ENCODE measurements at regions not wholly inside any gene's neighbourhood (a gene's known extent, or its start where the extent isn't known, plus 50 kb on each side); places are given as distances from the start of the nearest gene placed in this dataset.

GRCh38 chr6:71551798-71552197 is 263.2 kb downstream of the OGFRL1 start:
- Histone ChIP-seq H3K36me3 (no peaks in the 10 kb centered on the region), H3K27ac (no peak overlapping the region), H3K4me3 (no peak overlapping the region), H3K9me3 (peaks cover 0 to 13% (median 8%) of the 10 kb centered on the region in 3 donors), H3K4me1 (no peaks in the 10 kb centered on the region), H3K27me3 (no peaks in the 10 kb centered on the region)
- 78% methylated on average over 3 of the region's 3 CpGs; no CpG with 5 or more reads in 1 of the 2 donors for WGBS, 2 donors
- intact Hi-C loops (cut with DNase I) = no loop called here
- no peak for TF ChIP-seq CTCF (IDR thresholded peaks at IDR 0.05)
- TF ChIP-seq POLR2A (IDR thresholded peaks at IDR 0.05) = no peak
- no peak for DNase-seq

- intact Hi-C loops (cut with DNase I) = no loop called here
- no peak for TF ChIP-seq CTCF (IDR thresholded peaks at IDR 0.05)
- no peak for TF ChIP-seq POLR2A (IDR thresholded peaks at IDR 0.05)
- H3K4me1 ChIP-seq = no peaks in the 10 kb centered on the region
- no peaks in the 10 kb centered on the region for H3K27me3 ChIP-seq
- no peak for DNase-seq
- no peak overlapping the region for H3K4me3 ChIP-seq
- peaks cover 0 to 31% (median 12%) of the 10 kb centered on the region in 3 donors for H3K9me3 ChIP-seq
- no peak overlapping the region for H3K27ac ChIP-seq
- 60 to 77% methylated on average over 1 to 4 of the region's 4 CpGs for WGBS, 2 donors
- H3K36me3 ChIP-seq = no peaks in the 10 kb centered on the region
Observed at GRCh38 chr6:71556141-71556540, 267.5 kb downstream of the OGFRL1 start.

GRCh38 chr6:71558974-71559373 is 270.4 kb downstream of the OGFRL1 start:
- 70 to 72% methylated on average over 1 of the region's 1 CpG for WGBS, 2 donors
- Histone ChIP-seq H3K9me3 (peaks cover 0 to 31% (median 12%) of the 10 kb centered on the region in 3 donors), H3K36me3 (no peaks in the 10 kb centered on the region), H3K4me1 (no peaks in the 10 kb centered on the region), H3K27ac (no peak overlapping the region), H3K27me3 (no peaks in the 10 kb centered on the region), H3K4me3 (no peak overlapping the region)
- no peak for TF ChIP-seq POLR2A (IDR thresholded peaks at IDR 0.05)
- intact Hi-C loops (cut with DNase I) = no loop called here
- DNase-seq = no peak

- no peaks in the 10 kb centered on the region for H3K36me3 ChIP-seq
- H3K27me3 ChIP-seq = no peaks in the 10 kb centered on the region
- TF ChIP-seq CTCF (IDR thresholded peaks at IDR 0.05) (no peak), POLR2A (IDR thresholded peaks at IDR 0.05) (no peak)
- no peak for DNase-seq
- intact Hi-C loops (cut with DNase I) = no loop called here
- H3K9me3 ChIP-seq = no peaks in the 10 kb centered on the region
- H3K4me1 ChIP-seq = no peaks in the 10 kb centered on the region
- no peak overlapping the region for H3K27ac ChIP-seq
- no peak overlapping the region for H3K4me3 ChIP-seq
Observed at GRCh38 chr6:71567562-71567961, 279.0 kb downstream of the OGFRL1 start.

- Histone ChIP-seq H3K9me3 (no peaks in the 10 kb centered on the region), H3K27ac (no peak overlapping the region), H3K36me3 (no peaks in the 10 kb centered on the region), H3K27me3 (no peaks in the 10 kb centered on the region), H3K4me3 (no peak overlapping the region), H3K4me1 (no peaks in the 10 kb centered on the region)
- no peak for DNase-seq
- intact Hi-C loops (cut with DNase I) = no loop called here
- TF ChIP-seq CTCF (IDR thresholded peaks at IDR 0.05) = no peak
- no peak for TF ChIP-seq POLR2A (IDR thresholded peaks at IDR 0.05)
Observed at GRCh38 chr6:71577766-71578165, 289.2 kb downstream of the OGFRL1 start.

GRCh38 chr6:71579902-71580301 is 291.3 kb downstream of the OGFRL1 start:
- 43 to 55% methylated on average over 1 of the region's 1 CpG for WGBS, 2 donors

More at GRCh38 chr6:71579902-71580301, 291.3 kb downstream of the OGFRL1 start:
- no peak overlapping the region for H3K27ac ChIP-seq
- no peak overlapping the region for H3K4me3 ChIP-seq
- H3K27me3 ChIP-seq = no peaks in the 10 kb centered on the region
- no peak for DNase-seq
- no peak for TF ChIP-seq CTCF (IDR thresholded peaks at IDR 0.05)
- TF ChIP-seq POLR2A (IDR thresholded peaks at IDR 0.05) = no peak
- intact Hi-C loops (cut with DNase I) = no loop called here
- H3K36me3 ChIP-seq = no peaks in the 10 kb centered on the region
- no peaks in the 10 kb centered on the region for H3K4me1 ChIP-seq
- H3K9me3 ChIP-seq = no peaks in the 10 kb centered on the region

All from esophagus squamous epithelium (tissue), 5 donors.